ENCODE measurements at regions not wholly inside any gene's neighbourhood (a gene's known extent, or its start where the extent isn't known, plus 50 kb on each side); places are given as distances from the start of the nearest gene placed in this dataset.

DNA sequence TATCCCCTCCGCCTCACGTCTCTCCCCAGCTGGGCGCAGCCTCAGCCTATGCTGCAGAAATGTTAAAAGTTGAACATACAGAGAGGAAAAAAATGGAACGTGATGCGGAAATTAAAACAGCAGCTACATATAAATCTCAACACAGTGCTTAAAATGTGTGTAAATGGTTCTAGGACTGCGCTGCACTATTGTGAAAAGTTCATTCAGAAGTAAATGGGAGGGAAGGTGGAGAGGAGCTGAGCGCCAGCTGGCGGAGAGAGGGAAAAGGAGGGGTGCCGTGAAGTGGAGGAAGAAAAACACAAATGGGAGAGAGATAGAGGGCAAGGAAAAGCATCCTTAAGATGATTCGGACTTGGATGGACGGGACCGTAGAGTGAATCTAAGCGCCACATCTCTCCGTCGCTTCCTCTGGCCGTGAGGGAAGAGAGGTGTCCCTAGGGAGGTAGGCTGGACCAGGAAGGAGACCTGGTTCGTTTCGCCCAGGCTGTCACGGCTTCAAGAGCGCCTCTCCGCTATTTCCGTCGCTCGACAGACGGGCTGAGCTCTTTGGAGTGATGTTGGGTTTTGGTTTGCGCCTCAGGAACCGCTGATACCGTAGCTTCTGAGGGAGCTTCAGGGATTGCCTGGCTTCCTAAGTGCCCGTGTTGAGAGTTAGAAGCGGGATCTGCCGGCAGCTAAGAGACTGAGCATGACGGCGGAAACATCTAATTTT lies 113.7 kb downstream of the TRIM27 start:
- no peaks in the 10 kb centered on the region for H3K9me3 ChIP-seq (replicated peaks in 1 of 3)
- H3K4me3 ChIP-seq: no peak overlapping the region
- DNase-seq: no peak
- peaks cover 84% of the 10 kb centered on the region for H3K27me3 ChIP-seq
- no peak overlapping the region for H3K27ac ChIP-seq
- intact Hi-C loops (cut with DNase I): no loop called here
- H3K36me3 ChIP-seq (replicated peaks in 1 of 2): no peaks in the 10 kb centered on the region
- H3K4me1 ChIP-seq (replicated peaks in 1 of 2): no peaks in the 10 kb centered on the region
- TF ChIP-seq, protein P1, sequence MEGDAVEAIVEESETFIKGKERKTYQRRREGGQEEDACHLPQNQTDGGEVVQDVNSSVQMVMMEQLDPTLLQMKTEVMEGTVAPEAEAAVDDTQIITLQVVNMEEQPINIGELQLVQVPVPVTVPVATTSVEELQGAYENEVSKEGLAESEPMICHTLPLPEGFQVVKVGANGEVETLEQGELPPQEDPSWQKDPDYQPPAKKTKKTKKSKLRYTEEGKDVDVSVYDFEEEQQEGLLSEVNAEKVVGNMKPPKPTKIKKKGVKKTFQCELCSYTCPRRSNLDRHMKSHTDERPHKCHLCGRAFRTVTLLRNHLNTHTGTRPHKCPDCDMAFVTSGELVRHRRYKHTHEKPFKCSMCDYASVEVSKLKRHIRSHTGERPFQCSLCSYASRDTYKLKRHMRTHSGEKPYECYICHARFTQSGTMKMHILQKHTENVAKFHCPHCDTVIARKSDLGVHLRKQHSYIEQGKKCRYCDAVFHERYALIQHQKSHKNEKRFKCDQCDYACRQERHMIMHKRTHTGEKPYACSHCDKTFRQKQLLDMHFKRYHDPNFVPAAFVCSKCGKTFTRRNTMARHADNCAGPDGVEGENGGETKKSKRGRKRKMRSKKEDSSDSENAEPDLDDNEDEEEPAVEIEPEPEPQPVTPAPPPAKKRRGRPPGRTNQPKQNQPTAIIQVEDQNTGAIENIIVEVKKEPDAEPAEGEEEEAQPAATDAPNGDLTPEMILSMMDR (IDR thresholded peaks at IDR 0.05): no peak
- no peak for TF ChIP-seq POLR2A (IDR thresholded peaks at IDR 0.05)
- 6 to 7% (median 7%) methylated on average over 32 to 33 of the region's 33 CpGs for WGBS, 4 donors

DNA sequence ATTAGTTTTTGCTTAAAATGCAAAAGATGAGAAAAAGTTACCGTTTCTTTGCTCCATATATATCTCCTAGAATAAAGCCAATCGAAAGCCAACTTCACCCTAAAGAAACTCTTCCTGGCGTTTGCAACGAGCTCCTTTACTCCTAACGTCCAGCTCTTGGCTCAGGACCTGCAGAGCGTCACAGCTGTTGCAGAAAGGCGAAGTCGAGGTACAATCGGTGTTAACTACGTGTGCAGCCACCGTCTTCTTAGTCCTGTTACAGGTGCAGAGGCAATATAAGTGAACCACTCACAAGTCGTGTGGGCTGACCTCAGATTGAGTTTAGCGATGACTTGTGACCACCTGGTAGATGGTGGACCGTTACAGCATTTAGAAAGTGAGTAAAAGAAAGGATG lies 113.1 kb downstream of the TRIM27 start:
- Histone ChIP-seq H3K36me3 (replicated peaks in 1 of 2) (no peaks in the 10 kb centered on the region), H3K27me3 (peaks cover 84% of the 10 kb centered on the region), H3K9me3 (replicated peaks in 1 of 3) (no peaks in the 10 kb centered on the region), H3K27ac (no peak overlapping the region), H3K4me1 (replicated peaks in 1 of 2) (no peaks in the 10 kb centered on the region), H3K4me3 (no peak overlapping the region)
- whole genome bisulfite sequencing, 4 donors: 5 to 7% (median 5%) methylated on average over 14 of the region's 14 CpGs
- TF ChIP-seq, protein P1 (IDR thresholded peaks at IDR 0.05): no peak
- no peak for TF ChIP-seq POLR2A (IDR thresholded peaks at IDR 0.05)
- intact Hi-C loops (cut with DNase I): no loop called here
- no peak for DNase-seq

- no peaks in the 10 kb centered on the region for H3K4me1 ChIP-seq (replicated peaks in 1 of 2)
- H3K9me3 ChIP-seq (replicated peaks in 1 of 3): no peaks in the 10 kb centered on the region
- DNase-seq: no peak
- H3K4me3 ChIP-seq: no peak overlapping the region
- no peak overlapping the region for H3K27ac ChIP-seq
- TF ChIP-seq, protein P1 (IDR thresholded peaks at IDR 0.05): no peak
- TF ChIP-seq POLR2A (IDR thresholded peaks at IDR 0.05): no peak
- no peaks in the 10 kb centered on the region for H3K36me3 ChIP-seq (replicated peaks in 1 of 2)
- H3K27me3 ChIP-seq: peaks cover 92% of the 10 kb centered on the region
- 2 to 10% (median 6%) methylated on average over 7 of the region's 7 CpGs for WGBS, 4 donors
- intact Hi-C loops (cut with DNase I): no loop called here
Observed at GRCh38 chr6:28811873-28812272, 111.9 kb downstream of the TRIM27 start.

DNA sequence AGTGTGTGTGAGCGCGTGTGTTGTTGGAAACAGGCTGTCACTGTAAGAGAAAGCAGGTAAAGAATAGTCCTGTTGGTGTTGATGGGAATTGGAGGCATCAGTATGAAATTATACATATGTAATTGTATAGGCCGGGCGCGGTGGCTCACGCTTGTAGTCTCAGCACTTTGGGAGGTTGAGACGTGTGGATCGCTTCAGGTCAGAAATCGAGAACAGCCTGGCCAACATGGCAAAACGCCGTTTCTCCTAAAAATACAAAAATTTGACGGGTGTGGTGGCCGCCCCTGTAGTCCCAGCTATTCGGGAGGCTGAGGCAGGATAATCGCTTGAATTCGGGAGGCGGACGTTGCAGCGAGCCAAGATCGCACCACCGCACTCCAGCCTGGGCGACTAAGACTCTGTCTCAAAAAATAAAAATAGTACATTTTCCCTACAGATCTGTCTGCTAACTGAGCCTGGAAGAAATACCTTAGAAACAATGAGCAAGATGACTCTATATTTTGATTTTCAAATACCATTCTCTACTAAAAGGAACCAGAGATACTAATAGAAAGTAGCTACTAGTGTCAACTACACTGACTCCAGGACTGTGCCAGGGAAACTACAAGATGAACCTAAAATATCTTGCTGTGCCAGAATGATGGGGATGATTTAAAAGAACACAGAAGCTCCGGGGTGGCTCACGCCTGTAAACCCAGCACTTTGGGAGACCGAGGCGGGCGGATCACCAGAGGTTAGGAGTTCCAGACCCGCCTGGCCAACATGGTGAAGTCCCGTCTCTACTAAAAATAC lies 110.8 kb downstream of the TRIM27 start:
- Histone ChIP-seq H3K36me3 (replicated peaks in 1 of 2) (no peaks in the 10 kb centered on the region), H3K27me3 (peaks cover 95% of the 10 kb centered on the region), H3K9me3 (replicated peaks in 1 of 3) (no peaks in the 10 kb centered on the region), H3K27ac (no peak overlapping the region), H3K4me1 (replicated peaks in 1 of 2) (no peaks in the 10 kb centered on the region), H3K4me3 (no peak overlapping the region)
- TF ChIP-seq, protein P1 (IDR thresholded peaks at IDR 0.05): no peak
- no peak for TF ChIP-seq POLR2A (IDR thresholded peaks at IDR 0.05)
- DNase-seq: no peak
- whole genome bisulfite sequencing, 4 donors: 10 to 16% (median 12%) methylated on average over 25 to 29 of the region's 29 CpGs
- intact Hi-C loops (cut with DNase I): no loop called here

All from adrenal gland (tissue), 9 donors.